SK-MEL-5 (cell line): ENCODE measurements at regions not wholly inside any gene's neighbourhood (a gene's known extent, or its start where the extent isn't known, plus 50 kb on each side); places are given as distances from the start of the nearest gene placed in this dataset.

Source experiments
- DNase-seq: peaks from one replicate; pipeline ENCODE4 v3.0.0-alpha.2; 2016; ENCODE audit warnings: low read depth, low spot score
- in situ Hi-C: cut with HindIII; loops from 2 replicates; pipeline ENCODE4 v1.10.0; 2016; ENCODE audit warnings: low sequenced_read_pairs, high pct_unique_total_duplicates, low pct_unique_long_range_greater_than_20kb

DNA sequence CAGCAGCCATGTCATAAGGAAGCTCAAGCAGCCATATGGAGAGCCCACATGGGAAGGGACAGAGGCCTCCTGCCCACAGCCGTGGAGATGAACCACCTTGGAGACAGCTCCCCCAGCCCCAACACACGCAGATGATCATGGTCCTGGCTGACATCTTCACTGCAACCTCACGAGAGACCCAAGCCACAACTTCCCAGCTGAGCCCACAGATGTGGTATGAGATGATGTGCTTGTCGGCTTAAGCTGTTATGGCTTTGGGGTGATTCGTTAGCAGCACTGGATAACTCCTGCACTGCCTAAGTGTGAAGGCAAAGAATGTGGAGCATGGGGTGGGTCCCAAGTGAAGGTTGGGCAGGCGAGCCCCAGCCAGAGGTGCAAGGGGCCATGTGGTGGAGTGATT lies 163.4 kb downstream of the ERCC6L2 start:
- in situ Hi-C loops: no loop called here
- DNase-seq: no peak

DNA sequence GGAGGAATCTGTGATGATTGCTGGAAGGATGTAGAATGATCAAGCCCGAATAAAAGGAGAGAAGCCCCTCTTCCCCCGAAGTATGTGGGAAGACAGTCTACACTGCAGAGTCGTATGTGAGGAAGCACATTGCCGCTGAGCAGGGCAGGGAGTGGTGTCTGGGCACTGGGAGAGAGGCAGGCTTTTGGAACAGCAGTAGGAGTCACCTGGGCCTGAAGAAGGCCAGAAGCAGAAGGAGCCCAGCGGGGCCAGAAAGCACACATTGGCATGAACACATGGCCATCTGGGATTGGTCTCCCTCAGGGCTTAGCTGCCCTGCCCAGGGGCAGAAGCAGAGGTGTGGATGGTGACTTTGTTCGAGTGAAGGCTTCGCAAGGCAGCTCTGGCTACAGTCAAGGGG lies 162.8 kb downstream of the ERCC6L2 start:
- in situ Hi-C loops: no loop called here
- DNase-seq: no peak

DNA sequence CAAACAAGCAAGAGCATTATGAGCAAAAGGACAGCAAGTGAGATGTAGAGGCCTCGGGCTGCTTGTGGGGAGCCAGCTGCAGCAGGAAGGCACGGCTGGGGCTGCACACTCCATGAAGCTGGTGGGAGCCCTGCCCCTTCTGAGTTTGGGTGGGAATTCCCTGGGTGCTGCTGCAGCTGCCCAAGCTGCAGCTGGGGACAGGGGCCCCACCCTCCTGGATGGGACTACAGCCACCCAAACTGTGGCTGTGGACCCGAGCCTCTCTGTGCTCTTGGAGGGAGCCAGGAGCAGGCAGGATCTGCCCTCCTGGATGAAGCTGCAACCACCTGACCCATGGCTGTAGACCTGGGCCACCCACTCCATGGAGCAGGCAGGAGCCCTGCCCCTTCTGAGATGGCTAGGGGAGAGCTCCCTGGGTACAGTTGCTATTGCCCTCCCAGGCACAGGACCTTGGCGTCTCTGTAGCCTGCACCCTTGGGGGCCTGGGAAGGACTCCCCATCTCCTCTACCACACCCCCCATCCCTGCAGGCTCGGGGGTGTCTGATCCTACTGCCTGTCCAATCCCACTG lies 159.1 kb downstream of the ERCC6L2 start:
- no peak for DNase-seq
- in situ Hi-C loops: no loop called here

DNA sequence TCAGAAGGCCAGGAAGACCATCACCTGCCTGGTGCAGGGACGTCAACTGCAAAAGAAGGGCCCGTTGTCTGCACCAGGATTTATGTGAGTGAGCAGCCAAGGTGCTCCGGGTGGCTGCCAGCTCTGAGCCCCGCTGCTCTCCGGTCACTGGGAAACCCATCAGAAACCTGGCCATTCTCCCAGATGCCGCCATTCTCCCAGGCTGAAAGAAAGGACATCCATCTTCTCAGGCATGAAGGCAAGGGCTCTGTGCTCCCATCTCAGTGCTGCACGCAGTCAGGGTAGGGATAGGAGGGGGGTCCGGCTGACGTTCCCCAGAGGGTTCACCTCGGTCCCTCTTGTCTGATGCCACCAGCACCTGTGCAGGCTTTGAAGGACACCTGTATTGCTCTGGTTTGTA lies 158.4 kb downstream of the ERCC6L2 start:
- in situ Hi-C loops: no loop called here
- no peak for DNase-seq

DNA sequence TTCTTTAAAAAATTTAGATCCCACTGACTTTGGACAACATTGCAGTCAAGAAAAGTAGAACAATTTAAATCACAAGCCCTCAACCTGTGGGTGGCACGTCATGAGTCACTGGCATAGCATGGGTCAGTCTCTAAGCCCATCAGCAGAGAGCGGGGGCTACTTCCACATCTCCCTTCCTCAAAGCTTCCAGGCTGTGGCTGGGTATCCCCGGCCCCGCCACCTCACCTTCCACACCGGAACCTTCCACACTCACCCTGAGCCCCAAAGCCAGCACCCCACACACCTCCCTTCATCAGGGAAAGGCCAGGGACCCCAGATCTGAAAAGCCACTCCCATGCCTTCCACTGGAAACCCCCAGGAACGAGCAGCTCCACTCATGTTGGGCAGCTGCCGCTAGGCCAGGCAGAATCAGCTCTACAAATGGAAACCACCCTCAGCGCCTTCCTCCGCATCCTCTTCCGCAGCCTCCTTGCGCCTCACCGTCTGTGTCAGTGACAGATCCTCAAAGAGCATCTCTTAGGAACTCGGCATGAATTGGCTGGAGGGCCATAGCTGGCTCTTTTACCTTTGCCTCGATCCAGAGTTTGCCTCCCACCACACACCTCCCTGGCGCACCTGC lies 156.5 kb downstream of the ERCC6L2 start:
- in situ Hi-C loops: no loop called here
- DNase-seq: no peak

DNA sequence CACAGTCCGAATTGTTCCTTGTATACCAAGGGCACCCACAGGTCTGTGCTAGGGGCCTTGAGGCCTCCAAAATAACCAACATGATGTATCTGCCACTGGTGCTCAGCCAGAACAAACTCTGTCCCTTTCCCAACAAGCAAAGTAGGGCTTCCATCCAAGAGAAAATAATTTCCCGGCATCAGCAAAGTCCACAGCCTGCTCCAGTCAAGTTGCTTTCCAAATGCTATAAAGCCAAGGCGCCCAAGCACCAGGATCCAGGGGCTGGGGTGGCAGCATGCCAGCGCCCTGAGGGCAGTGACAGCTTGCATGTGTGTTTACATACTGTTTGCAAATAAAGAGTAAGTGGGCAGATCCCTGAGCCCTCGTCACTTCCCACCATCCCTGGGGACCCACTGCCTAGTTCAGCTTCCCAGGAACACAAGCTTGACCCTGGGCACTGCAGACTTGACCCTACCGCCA lies 155.9 kb downstream of the ERCC6L2 start:
- DNase-seq: no peak
- in situ Hi-C loops: no loop called here

DNA sequence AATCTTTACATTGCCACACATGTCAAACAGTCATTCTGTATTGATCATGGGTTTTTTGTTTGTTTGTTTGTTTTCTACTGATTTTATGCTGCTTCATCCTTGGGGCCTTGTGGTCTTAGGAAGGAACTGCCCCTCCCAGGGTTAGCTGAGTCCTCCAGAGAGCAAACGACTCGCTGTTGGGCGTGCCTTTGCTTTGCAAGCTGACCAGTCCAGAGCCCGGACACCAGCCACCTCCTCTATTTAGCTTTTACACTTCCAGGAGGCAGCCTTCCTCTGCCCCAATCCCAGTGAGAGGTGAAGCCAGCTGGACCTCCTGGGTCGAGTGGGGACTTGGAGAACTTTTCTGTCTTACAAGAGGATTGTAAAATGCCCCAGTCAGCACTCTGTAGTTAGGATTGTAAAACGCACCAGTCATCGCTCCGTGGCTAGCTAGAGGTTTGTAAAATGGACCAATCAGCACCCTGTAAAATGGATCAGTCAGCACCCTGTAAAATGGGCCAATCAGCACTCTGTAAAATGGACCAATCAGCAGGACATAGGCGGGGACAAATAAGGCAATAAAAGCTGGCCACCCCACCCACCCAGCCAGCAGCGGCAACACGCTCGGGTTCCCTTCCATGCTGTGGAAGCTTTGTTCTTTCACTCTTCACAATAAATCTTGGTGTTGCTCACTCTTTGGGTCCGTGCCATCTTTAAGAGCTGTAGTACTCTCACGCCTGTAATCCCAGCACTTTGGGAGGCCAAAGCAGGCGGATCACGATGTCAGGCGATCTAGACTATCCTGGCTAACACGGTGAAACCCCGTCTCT lies 154.4 kb downstream of the ERCC6L2 start:
- no peak for DNase-seq
- in situ Hi-C loops: no loop called here

DNA sequence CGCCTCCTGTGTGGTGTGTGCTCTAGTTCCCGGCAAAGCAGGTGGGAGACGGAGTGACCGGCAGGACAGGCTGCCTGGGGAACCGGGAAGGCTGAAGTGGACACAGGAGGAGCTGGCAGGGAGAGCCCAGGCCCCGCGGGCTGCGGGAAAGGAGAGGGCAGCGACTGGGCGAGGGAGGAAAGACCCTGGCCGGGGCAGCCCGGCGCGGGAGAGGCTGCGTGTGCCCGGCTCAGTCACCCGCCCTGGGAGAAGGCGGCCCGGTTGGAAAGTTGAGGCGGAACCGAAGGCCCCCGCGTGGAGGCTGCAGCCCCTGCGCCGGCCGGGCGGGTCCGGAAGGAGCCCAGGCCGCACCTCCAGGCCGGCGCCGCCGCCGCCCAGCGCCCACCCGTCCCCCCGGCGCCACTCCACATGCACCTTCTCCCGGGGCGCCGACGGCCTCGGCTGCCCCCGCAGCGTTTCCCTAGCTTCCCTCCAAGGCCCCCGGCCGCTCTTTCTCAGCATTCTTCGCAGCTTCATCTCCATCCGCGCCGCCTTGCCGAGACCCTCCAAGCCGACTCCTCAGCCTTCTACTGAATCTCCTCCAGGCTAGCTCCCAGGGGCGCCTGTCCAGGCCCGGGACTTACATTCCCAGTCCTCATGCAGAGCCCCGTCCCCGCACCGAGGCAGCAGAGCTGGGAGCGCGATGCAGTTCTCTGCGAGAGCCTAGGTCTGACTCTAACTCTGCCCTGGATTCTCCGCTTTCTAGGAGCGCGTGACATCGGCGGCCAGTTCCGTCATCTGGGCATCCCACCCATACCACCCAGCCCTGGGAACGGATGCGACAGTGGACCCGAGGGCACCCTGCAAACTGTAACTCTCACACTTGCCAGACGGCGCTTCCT lies 152.0 kb downstream of the ERCC6L2 start:
- no peak for DNase-seq
- in situ Hi-C loops: no loop called here

DNA sequence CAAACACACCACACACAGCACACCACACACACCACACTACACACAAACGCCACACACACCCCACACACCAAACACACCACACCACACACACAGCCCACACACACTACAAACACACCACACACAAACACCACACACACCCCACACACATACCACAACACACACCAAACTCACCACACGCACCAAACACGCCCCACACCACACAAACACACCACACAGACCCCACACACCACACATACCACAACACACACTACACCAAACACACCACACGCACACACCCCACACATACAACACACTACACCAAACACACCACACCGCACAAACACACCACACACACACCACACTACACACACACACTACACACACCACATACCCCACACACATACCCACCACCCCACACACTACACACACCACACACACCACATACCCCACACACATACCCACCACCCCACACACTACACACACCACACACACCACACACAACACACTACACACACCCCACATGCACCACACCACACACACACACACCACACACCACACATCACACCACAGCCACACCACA lies 151.2 kb downstream of the ERCC6L2 start:
- in situ Hi-C loops: no loop called here
- DNase-seq: no peak

DNA sequence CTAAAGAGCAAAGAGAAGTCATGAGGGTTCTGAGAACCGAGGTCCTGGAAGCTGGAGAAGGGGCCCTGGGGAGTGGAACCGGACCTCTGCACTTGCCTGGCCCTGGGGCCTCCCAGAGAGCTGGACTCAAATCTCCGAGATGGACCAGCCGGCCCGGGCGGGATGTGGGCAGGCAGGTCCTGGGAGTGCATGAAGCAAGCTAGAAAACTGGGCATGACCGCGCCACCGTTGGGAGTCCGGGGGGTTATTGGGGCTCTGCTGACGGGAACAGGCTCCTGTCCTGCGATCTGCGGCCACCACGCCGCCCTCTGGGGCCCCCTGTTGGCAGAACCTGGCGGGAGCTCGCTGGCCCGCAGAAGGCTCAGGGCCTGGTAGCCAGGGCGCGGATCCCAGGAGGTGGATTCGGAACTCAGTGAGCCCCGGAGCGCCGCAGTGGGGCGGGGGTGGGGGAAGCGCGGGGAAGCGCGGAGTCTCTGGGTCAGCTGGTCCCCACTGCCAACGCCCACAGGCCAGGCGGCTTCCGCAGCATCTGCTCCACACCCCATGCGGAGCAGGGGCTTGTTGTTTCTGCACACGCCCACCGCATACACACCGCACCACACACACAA lies 150.6 kb downstream of the ERCC6L2 start:
- DNase-seq: no peak
- in situ Hi-C loops: no loop called here

DNA sequence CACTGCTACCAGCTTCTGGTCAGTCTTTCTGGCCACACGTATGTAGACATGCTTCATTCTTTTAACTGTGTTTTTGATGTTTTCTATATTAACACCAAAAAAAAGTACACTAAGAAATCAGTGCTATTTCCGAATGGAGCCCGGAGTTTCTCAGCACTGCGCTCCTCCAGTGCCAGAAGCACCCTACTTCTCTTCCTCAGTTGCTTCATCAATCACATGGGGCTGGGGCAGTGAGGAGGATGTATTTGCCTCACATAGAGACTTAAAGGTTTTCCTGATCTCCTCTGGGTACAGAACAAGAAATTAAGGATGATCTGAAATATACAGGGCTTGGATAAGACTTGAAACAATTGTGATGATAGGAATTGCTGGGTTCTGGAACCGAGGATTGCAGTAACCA lies 148.0 kb downstream of the ERCC6L2 start:
- no peak for DNase-seq
- in situ Hi-C loops: no loop called here

DNA sequence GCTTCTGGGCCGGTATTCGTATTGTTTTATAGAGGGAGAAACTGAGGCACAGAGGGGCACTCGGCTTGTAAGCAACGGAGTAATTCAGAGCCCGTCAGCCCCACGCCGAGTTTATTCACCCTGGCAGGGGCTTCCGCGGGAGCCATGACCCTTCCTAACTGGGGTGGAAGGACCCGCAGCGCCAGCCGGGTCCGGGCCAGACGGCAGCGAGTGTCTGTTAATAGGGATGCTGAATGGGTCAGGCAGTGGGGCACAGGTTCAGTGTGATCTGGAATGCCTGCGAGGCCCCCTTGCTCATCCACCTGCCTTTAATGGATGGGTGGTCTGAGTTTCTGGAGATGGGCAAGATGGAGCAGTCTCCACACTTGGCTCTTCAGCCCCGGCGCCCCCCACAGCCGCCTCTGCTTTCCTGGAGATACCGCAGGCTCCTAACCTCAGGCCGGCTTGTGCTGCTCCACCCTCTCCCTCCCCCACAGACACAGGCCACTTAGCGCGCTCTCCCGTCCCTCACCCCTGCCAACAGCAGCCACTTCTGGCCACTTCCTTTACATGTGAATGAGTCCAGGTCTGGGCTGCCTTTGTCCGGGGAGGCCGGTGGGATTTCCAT lies 147.1 kb downstream of the ERCC6L2 start:
- no peak for DNase-seq
- in situ Hi-C loops: no loop called here

DNA sequence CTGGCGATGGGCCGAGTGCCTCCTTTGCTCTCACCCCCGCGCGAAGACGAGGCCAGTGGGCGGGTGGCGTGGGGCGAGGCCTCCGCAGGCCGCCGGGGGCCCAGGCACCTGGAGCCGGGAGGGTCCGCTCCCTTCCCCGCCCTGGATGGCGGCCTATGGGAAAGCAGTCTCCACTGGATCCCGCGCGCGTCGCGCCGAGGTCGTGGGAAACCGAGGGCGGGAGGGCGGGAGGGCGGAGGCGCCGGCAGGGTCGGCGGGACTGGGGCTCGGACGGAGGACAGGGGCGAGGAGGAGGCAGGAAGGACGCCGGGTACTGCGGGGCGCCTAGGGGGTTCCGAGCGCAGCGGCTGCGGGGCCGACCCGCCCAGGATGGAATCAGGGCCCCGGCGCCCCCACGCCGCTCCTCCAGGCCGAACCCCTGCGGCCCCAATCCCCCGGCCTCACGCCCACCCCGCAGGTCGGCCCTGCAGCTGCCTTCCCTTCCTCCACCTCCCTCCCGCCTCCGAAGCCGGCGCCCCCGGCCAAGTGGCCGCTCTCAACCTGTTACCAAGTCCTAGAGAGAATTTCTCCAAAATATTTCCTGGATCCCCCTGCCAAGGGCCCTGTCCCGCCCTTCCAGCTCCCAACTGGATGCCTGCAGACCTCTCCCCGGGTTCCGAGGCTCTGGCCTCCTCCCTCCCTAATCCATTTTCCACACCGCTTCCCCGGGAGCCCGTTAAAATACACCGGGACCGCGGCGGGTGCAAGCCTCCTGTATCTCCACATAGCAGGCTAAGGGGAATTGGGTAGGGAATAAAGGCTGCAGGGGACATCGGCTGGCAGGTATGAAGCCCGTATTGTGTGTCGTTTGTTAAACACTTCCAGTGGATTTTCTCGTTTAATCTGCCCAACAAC lies 146.3 kb downstream of the ERCC6L2 start:
- no peak for DNase-seq
- in situ Hi-C loops: no loop called here

DNA sequence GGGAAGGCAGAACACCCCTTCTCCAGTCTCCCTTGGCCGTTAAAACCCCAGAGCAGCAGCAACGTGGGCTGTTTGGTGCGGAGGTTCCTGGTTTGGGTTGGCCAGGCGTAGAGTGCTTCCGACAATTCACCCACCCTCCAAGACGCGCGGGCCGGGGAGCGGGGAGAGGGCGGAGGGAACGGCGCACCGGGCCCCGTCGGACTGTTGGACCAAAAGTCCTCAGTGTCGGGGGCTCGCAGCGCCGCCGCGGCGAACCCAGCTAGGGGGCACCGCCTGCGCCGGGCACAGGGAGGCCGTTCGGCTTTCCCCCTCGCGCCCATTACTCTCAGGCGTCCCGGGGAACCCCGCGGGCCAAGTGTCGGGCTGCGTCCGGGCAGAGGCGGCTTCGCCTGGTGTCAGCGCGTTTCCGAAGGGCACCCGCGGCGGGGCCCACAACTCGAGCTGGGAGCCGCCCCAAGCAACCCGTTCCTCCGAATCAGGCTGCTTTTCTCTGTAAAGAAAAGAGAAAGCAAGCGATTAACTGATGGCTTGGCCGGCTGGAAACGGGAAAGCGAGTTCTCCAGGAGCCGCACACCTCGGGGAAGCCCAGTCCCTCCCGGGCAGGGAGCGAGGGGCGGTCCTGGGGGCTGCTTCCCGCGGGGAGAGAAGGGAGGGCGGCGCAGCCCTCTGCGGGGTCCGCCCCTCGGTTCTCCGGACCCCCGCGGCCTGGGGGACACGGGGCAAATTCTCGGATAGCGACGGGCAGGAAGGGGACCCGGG lies 145.5 kb downstream of the ERCC6L2 start:
- no peak for DNase-seq
- in situ Hi-C loops: no loop called here

DNA sequence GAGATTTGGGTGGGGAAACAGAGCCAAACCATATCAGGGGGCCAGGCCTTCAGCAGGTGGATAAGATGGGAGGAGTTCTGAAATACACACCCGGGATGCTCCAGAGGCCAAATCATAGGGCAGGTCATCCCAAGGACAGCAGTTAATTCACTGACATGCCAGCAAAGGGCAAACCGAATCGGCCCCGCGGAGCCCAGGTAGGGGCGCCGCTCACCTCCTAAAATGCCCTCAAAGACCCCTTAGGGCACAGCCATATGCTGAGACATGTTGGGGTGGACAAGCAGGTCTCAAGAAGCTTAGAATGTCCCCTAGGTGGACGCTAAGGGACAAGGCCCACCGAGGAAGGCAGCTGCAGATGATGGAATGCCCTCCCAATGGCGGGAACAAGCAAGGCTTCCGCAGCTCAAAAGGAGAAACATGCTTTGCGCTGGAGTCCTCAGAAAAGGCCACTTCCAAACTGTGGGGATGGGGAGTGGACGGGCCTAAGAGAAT lies 144.9 kb downstream of the ERCC6L2 start:
- in situ Hi-C loops: no loop called here
- DNase-seq: no peak
